Stimulated activated CD4-positive, alpha-beta T cell treated with anti-CD3 and anti-CD28 coated beads, Interleukin-12 subunit alpha, Interleukin-12 subunit beta, amount 100 ng/mL, for 48 hours (primary cell): ENCODE measurements at regions not wholly inside any gene's neighbourhood (a gene's known extent, or its start where the extent isn't known, plus 50 kb on each side); places are given as distances from the start of the nearest gene placed in this dataset.

Experiments used
- DNase-seq, 3 donors: peaks; one replicate each; pipeline ENCODE4 v3.0.0-alpha.2; 2020; ENCODE audit warnings: low read depth in 2 of 3, low spot score in 1 of 3

GRCh38 chr11:116698080-116698479 is 74.7 kb downstream of the BUD13 start:
- no peak for DNase-seq

- no peak for DNase-seq
Observed at GRCh38 chr11:116697639-116698038, 75.1 kb downstream of the BUD13 start.

- DNase-seq: no peak
Observed at GRCh38 chr11:116697011-116697410, 75.8 kb downstream of the BUD13 start.

- no peak for DNase-seq
Observed at GRCh38 chr11:116696381-116696941, 76.3 kb downstream of the BUD13 start.

GRCh38 chr11:116695657-116696254 is 77.0 kb downstream of the BUD13 start:
- DNase-seq: no peak

- no peak for DNase-seq
Observed at GRCh38 chr11:116694815-116695590, 77.8 kb downstream of the BUD13 start.

- no peak for DNase-seq
Observed at GRCh38 chr11:116694349-116694725, 78.5 kb downstream of the BUD13 start.

- DNase-seq: no peak
Observed at GRCh38 chr11:116693593-116694348, 79.0 kb downstream of the BUD13 start.

- DNase-seq: no peak
Observed at GRCh38 chr11:116693102-116693570, 79.7 kb downstream of the BUD13 start.

- no peak for DNase-seq
Observed at GRCh38 chr11:116692318-116693101, 80.3 kb downstream of the BUD13 start.

- peak; percentile 38 to 62 (median 45) for DNase-seq
Observed at GRCh38 chr11:116691771-116692177, 81.0 kb downstream of the BUD13 start.

- DNase-seq: no peak
Observed at GRCh38 chr11:116690611-116691010, 82.2 kb downstream of the BUD13 start.

- DNase-seq: no peak
Observed at GRCh38 chr11:116689413-116690127, 83.2 kb downstream of the BUD13 start.

- no peak for DNase-seq
Observed at GRCh38 chr11:116688202-116688540, 84.6 kb downstream of the BUD13 start.

- no peak for DNase-seq
Observed at GRCh38 chr11:116687458-116688201, 85.2 kb downstream of the BUD13 start.

GRCh38 chr11:116686866-116687265 is 85.9 kb downstream of the BUD13 start:
- DNase-seq: no peak

- DNase-seq: no peak
Observed at GRCh38 chr11:116683982-116684381, 88.8 kb downstream of the BUD13 start.

- no peak for DNase-seq
Observed at GRCh38 chr11:116680349-116681125, 92.2 kb downstream of the BUD13 start.

GRCh38 chr11:116678887-116679286 is 93.9 kb downstream of the BUD13 start:
- DNase-seq: no peak
